OCI-LY7 (cell line): ENCODE measurements at regions not wholly inside any gene's neighbourhood (a gene's known extent, or its start where the extent isn't known, plus 50 kb on each side); places are given as distances from the start of the nearest gene placed in this dataset.

ENCODE experiments used
- BruUV-seq: library from RNA; stranded (reverse); fragments of 400-500 nt; replicated peaks from 2 replicates; lab custom pipeline; 2021; lab: Mats Ljungman, UMichigan
- CTCF ChIA-PET: fragments of 300-600 bp; sonication (Branson Sonifier 250); formaldehyde crosslinking; loops from one replicate; lab custom pipeline; 2022; ENCODE audit warnings: antibody characterized with exemption; ENCODE audit not compliant: unreplicated experiment; lab: Charles Lee
- POLR2A ChIA-PET: fragments of 300-600 bp; sonication (Branson Sonifier 250); formaldehyde crosslinking; loops from one replicate; lab custom pipeline; 2022; ENCODE audit warnings: antibody characterized with exemption; lab: Charles Lee
- DNase-seq: peaks from one replicate; pipeline ENCODE4 v3.0.0-alpha.2; 2015; ENCODE audit warnings: low spot score
- H2AFZ ChIP-seq: fragments of 200-600 bp; sonication (generic), shearing (Covaris generic); 2 replicates; pipeline ENCODE4 v1.6.1; 2014; ENCODE audit warnings: mild to moderate bottlenecking, antibody characterized with exemption, low read length, moderate library complexity
- H3K27ac ChIP-seq: fragments of 200-600 bp; sonication (generic); 2 replicates; pipeline ENCODE4 v1.5.1; 2014; ENCODE audit warnings: mixed run types, low read depth, mild to moderate bottlenecking, moderate library complexity, low read length, inconsistent platforms; ENCODE audit not compliant: poor library complexity, severe bottlenecking
- H3K36me3 ChIP-seq: fragments of 200-600 bp; sonication (generic); 2 replicates; pipeline ENCODE4 v1.6.1; 2014; ENCODE audit warnings: mild to moderate bottlenecking, antibody characterized with exemption, low read length, moderate library complexity, mixed read lengths; ENCODE audit not compliant: insufficient read depth
- H3K4me1 ChIP-seq: fragments of 200-600 bp; sonication (generic); 2 replicates; pipeline ENCODE4 v1.5.1; 2014; ENCODE audit warnings: mild to moderate bottlenecking, low read length; ENCODE audit not compliant: insufficient read depth, poor library complexity, severe bottlenecking
- H3K4me2 ChIP-seq: fragments of 200-600 bp; sonication (generic); 2 replicates; pipeline ENCODE4 v1.6.1; 2014; ENCODE audit warnings: mild to moderate bottlenecking, low read length
- H3K4me3 ChIP-seq: fragments of 200-600 bp; sonication (generic); 2 replicates; pipeline ENCODE4 v1.5.1; 2014; ENCODE audit warnings: mild to moderate bottlenecking, low read depth, low read length; ENCODE audit not compliant: poor library complexity, severe bottlenecking
- H3K79me2 ChIP-seq: fragments of 200-600 bp; sonication (generic); 2 replicates; pipeline ENCODE4 v1.6.1; 2016; ENCODE audit warnings: low read depth, mild to moderate bottlenecking, low read length, moderate library complexity, mixed read lengths; ENCODE audit not compliant: insufficient read depth
- H3K9me2 ChIP-seq: fragments of 200-600 bp; sonication (generic); 2 replicates; pipeline ENCODE4 v1.6.1; 2016; ENCODE audit warnings: mild to moderate bottlenecking, low read length, mixed read lengths; ENCODE audit not compliant: insufficient read depth
- H3K9me3 ChIP-seq: fragments of 200-600 bp; sonication (generic); 2 replicates; pipeline ENCODE4 v1.6.1; 2014; ENCODE audit warnings: mild to moderate bottlenecking, mixed run types, low read length, mixed read lengths
- H4K20me1 ChIP-seq: fragments of 200-600 bp; sonication (generic); 2 replicates; pipeline ENCODE4 v1.6.1; 2014; ENCODE audit warnings: mild to moderate bottlenecking, antibody characterized with exemption, low read length, moderate library complexity, mixed read lengths; ENCODE audit not compliant: insufficient read depth
- CTCF ChIP-seq: fragments of 200-600 bp; sonication (generic); conservative IDR thresholded peaks from 2 replicates; pipeline ENCODE4 v1.5.1; 2014; ENCODE audit warnings: mild to moderate bottlenecking, antibody characterized with exemption, low read length, moderate library complexity, mixed read lengths
- EZH2phosphoT487 ChIP-seq: fragments of 200-600 bp; sonication (generic); IDR thresholded peaks from 2 replicates; pipeline ENCODE4 v1.6.1; 2018; ENCODE audit warnings: low read depth, borderline replicate concordance, mild to moderate bottlenecking, mixed run types, antibody characterized with exemption, low read length, moderate library complexity, mixed read lengths
- intact Hi-C: fragments of 100-400 bp; cut with micrococcal nuclease; formaldehyde crosslinking; loops from one replicate; pipeline ENCODE4 v1.10.0; 2022; ENCODE audit not compliant: unreplicated experiment

GRCh38 chr13:111971891-111972780 is 94.8 kb upstream of the SOX1 start:
- Histone ChIP-seq H3K9me2 (no peaks in the 10 kb centered on the region), H3K27ac (no peak overlapping the region), H3K4me1 (no peaks in the 10 kb centered on the region), H4K20me1 (no peaks in the 10 kb centered on the region), H3K36me3 (no peaks in the 10 kb centered on the region), H3K4me2 (no peak overlapping the region), H3K9me3 (no peaks in the 10 kb centered on the region), H3K4me3 (no peak overlapping the region), H3K79me2 (no peaks in the 10 kb centered on the region), H2AFZ (no peak overlapping the region)
- TF ChIP-seq EZH2phosphoT487 (no peak), CTCF (no peak)
- ChIA-PET CTCF (no interaction called here), POLR2A (no interaction called here)
- BruUV-seq = no TSS peak
- DNase-seq = no peak
- intact Hi-C loops = no loop called here

DNA sequence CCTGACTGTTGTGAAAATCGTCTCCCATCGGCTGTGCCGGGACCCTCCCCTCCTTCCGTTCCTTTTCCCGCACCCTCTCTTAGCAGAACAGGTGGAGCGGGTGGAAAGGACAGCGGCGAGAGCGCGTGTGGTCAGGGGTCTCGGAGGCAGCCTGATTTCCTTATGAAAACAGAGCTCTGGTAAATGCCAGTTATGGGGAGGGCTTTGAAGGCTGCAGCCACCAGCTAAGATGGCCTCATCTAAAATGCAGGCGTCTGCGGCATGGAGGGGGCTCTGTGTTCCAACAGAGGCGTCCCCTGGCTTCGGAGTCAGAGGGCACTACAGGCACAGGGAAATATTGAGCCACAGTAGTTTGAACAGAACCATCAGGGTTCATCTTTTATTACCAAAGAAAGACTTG is 93.8 kb upstream of the SOX1 start:
- no peaks in the 10 kb centered on the region for H3K9me2 ChIP-seq
- CTCF ChIA-PET = no interaction called here
- no peak for TF ChIP-seq EZH2phosphoT487
- no peak for TF ChIP-seq CTCF
- intact Hi-C loops = no loop called here
- H3K79me2 ChIP-seq = no peaks in the 10 kb centered on the region
- H3K4me1 ChIP-seq = no peaks in the 10 kb centered on the region
- H3K27ac ChIP-seq = no peak overlapping the region
- no peak overlapping the region for H3K4me2 ChIP-seq
- H2AFZ ChIP-seq = no peak overlapping the region
- no peak overlapping the region for H3K4me3 ChIP-seq
- POLR2A ChIA-PET = no interaction called here
- no peak for DNase-seq
- no peaks in the 10 kb centered on the region for H3K9me3 ChIP-seq
- H3K36me3 ChIP-seq = no peaks in the 10 kb centered on the region
- no peaks in the 10 kb centered on the region for H4K20me1 ChIP-seq
- no TSS peak for BruUV-seq

DNA sequence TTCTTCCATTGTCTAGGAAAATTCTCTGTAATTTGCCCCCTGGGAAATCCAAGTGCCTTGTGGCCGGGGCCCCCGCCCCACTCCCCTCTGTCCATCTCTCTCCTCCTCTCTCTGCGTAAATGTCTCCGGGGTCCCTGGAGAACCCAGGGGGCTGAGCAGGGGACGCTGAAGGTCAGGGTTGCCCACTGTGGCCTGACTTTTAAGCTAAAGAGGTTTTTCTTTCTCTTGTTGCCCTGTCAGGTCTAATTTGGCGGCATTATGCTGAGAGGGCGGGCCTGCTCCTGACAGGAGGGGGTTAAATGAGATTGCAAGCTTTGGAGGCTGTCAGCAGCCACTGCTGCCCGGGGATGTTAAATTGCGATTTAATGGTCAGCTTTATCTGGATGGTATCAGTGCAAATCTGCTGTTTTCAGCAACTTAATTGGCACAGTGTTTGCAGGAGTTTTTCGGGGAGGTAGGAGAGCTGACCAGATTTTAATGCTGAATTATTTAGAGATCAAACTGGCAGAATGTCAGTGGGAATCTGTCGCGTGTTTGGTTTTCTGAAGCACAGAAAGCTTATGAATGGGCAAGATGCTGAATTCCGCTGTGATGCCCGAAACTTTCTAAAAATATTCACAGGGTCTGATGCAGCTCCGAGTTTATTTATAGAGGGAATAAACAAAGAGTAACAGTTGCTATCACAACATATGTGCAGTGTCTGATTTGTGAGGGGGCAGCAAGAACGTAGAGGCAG is 93.2 kb upstream of the SOX1 start:
- no peak for DNase-seq
- Histone ChIP-seq H3K9me3 (no peaks in the 10 kb centered on the region), H3K4me3 (no peak overlapping the region), H3K27ac (no peak overlapping the region), H4K20me1 (no peaks in the 10 kb centered on the region), H3K4me1 (no peaks in the 10 kb centered on the region), H3K4me2 (no peak overlapping the region), H2AFZ (no peak overlapping the region), H3K9me2 (no peaks in the 10 kb centered on the region), H3K79me2 (no peaks in the 10 kb centered on the region), H3K36me3 (no peaks in the 10 kb centered on the region)
- no TSS peak for BruUV-seq
- ChIA-PET CTCF (no interaction called here), POLR2A (no interaction called here)
- no peak for TF ChIP-seq CTCF
- TF ChIP-seq EZH2phosphoT487 = no peak
- intact Hi-C loops = no loop called here
